ENCODE measurements at regions not wholly inside any gene's neighbourhood (a gene's known extent, or its start where the extent isn't known, plus 50 kb on each side); places are given as distances from the start of the nearest gene placed in this dataset.

- TF ChIP-seq, protein P1, sequence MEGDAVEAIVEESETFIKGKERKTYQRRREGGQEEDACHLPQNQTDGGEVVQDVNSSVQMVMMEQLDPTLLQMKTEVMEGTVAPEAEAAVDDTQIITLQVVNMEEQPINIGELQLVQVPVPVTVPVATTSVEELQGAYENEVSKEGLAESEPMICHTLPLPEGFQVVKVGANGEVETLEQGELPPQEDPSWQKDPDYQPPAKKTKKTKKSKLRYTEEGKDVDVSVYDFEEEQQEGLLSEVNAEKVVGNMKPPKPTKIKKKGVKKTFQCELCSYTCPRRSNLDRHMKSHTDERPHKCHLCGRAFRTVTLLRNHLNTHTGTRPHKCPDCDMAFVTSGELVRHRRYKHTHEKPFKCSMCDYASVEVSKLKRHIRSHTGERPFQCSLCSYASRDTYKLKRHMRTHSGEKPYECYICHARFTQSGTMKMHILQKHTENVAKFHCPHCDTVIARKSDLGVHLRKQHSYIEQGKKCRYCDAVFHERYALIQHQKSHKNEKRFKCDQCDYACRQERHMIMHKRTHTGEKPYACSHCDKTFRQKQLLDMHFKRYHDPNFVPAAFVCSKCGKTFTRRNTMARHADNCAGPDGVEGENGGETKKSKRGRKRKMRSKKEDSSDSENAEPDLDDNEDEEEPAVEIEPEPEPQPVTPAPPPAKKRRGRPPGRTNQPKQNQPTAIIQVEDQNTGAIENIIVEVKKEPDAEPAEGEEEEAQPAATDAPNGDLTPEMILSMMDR (IDR thresholded peaks at IDR 0.05) = no peak
Measured at GRCh38 chr6:14339711-14340584, 222.4 kb downstream of the CD83 start.

DNA sequence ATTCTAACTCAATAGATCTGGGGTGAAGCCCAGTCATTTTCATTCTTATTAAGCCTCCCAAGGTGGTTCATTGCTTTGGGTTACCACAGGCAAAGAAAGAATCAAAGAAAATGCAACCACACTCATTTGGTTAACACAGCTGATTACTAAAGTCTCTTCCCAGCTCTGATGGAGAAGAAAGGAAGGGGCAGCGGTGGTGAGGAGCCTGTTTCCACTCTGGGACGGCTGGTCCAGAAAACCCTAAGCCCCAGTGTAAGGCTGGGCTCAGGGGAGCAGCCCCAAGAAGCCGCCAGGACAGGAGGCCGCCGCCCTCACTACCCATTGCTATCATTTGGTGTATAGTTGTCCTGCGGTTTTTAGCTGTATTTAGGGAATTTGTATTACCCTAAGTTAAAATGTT, 226.9 kb downstream of the CD83 start:
- TF ChIP-seq, protein P1 (IDR thresholded peaks at IDR 0.05) = no peak

DNA sequence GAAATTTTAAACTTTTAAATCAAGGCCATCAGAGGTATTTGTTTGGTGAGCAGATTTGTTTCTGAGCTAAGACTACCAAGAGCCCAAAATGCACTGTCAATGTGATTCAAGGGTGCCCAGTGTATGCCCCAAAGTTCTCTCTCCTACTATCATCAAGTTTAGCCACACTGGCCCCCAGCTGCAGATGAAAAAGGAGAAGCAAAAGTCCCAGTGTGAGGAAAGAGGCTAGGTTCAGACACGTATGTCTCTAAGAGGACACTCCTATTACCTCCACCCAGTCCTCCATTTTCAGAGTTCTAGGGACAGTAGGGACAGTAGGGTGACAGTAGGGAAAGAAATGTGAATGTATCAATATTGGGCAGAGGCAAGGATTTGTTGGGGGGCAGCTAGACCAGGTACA, 230.8 kb downstream of the CD83 start:
- TF ChIP-seq, protein P1 (IDR thresholded peaks at IDR 0.05) = no peak

- TF ChIP-seq, protein P1 (IDR thresholded peaks at IDR 0.05) = no peak
Measured at GRCh38 chr6:14349507-14349906, 231.9 kb downstream of the CD83 start.

- TF ChIP-seq, protein P1 (IDR thresholded peaks at IDR 0.05) = no peak
Measured at GRCh38 chr6:14350210-14350609, 232.6 kb downstream of the CD83 start.

GRCh38 chr6:14353281-14353680, 235.7 kb downstream of the CD83 start:
- TF ChIP-seq, protein P1 (IDR thresholded peaks at IDR 0.05) = no peak

DNA sequence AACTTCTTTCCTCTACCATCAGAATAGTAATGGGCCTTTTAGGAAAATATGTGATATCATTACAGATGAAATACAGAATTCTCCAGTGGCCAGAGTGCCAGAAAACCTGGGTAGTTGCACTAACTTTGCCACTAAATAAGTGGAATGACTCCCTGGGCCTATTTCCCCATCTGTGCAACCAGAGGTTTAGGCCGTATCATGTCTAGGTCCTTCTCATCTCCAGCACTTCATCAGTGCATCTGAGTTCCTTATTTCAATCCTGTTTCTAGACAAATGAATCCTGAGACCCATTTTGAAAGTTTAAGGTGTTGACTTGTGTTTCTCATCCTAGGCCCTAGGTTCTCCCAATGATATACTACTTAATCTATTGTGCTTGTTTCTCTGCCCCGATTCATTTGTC, 236.2 kb downstream of the CD83 start:
- TF ChIP-seq, protein P1 (IDR thresholded peaks at IDR 0.05) = no peak
